CD4-positive, alpha-beta T cell (primary cell): ENCODE measurements at regions not wholly inside any gene's neighbourhood (a gene's known extent, or its start where the extent isn't known, plus 50 kb on each side); places are given as distances from the start of the nearest gene placed in this dataset.
"Not testable (repeated sequence)": the region's sequence is repeated elsewhere in the genome, so short reads cannot be mapped to it uniquely, and the experiment has no call there.

Experiments used
- ATAC-seq: fragments of 200-7000 bp; cut with Tn5 transposase; one replicate; pipeline ENCODE4 v1.10.0; 2022; ENCODE audit warnings: mild to moderate bottlenecking; ENCODE audit not compliant: poor library complexity
- CTCF ChIA-PET: fragments of 350-600 bp; sonication (Branson Sonifier 250); formaldehyde crosslinking; loops from one replicate; lab custom pipeline; 2021; ENCODE audit warnings: antibody characterized with exemption, inconsistent platforms; lab: Charles Lee
- POLR2A ChIA-PET: fragments of 350-600 bp; sonication (Branson Sonifier 250); formaldehyde crosslinking; loops from one replicate; lab custom pipeline; 2021; ENCODE audit warnings: antibody characterized with exemption, inconsistent platforms; lab: Charles Lee
- DNase-seq, 14 experiments: peaks; one replicate each; pipeline ENCODE4 v3.0.0-alpha.2; 2013 to 2020; ENCODE audit warnings: mixed read lengths in 2 of 14
- H3K27ac ChIP-seq, 2 donors: one replicate each; pipeline versions ENCODE4 v1.5.1 to v1.7.0; 2013; ENCODE audit warnings: low read length in 2 of 2, low read depth in 1 of 2, mild to moderate bottlenecking in 1 of 2
- H3K27me3 ChIP-seq, 2 experiments: 1 replicate in 1 of 2; 2 replicates in 1 of 2; pipeline versions ENCODE4 v1.6.1 to v1.7.0; 2013; ENCODE audit warnings: low read length in 2 of 2, control low read depth in 1 of 2, mild to moderate bottlenecking in 1 of 2, moderate library complexity in 1 of 2; ENCODE audit not compliant: insufficient read depth in 2 of 2, control insufficient read depth in 1 of 2
- H3K36me3 ChIP-seq: one replicate; pipeline ENCODE4 v1.6.1; 2013; ENCODE audit warnings: low read length, control low read depth; ENCODE audit not compliant: insufficient read depth
- H3K4me1 ChIP-seq: one replicate; pipeline ENCODE4 v1.6.1; 2013; ENCODE audit warnings: low read length, control low read depth; ENCODE audit not compliant: insufficient read depth
- H3K4me3 ChIP-seq: one replicate; pipeline ENCODE4 v1.5.1; 2013; ENCODE audit warnings: mild to moderate bottlenecking, low read length, moderate library complexity
- H3K9me3 ChIP-seq, 2 experiments: 1 replicate in 1 of 2; 2 replicates in 1 of 2; pipeline versions ENCODE4 v1.6.1 to v1.7.0; 2013; ENCODE audit warnings: low read length in 2 of 2, mild to moderate bottlenecking in 2 of 2, control low read depth in 1 of 2, moderate library complexity in 1 of 2; ENCODE audit not compliant: control insufficient read depth in 1 of 2, insufficient read depth in 1 of 2
- H3K27ac Mint-ChIP-seq: one replicate; pipeline ENCODE4 v1.8.0; 2020; ENCODE audit warnings: mixed read lengths
- H3K27me3 Mint-ChIP-seq: one replicate; pipeline ENCODE4 v1.8.0; 2021; ENCODE audit warnings: mixed read lengths
- H3K36me3 Mint-ChIP-seq: one replicate; pipeline ENCODE4 v1.8.0; 2021; ENCODE audit warnings: low read depth, mixed read lengths
- H3K4me1 Mint-ChIP-seq: one replicate; pipeline ENCODE4 v1.8.0; 2021; ENCODE audit warnings: low read depth, mixed read lengths
- H3K4me3 Mint-ChIP-seq: one replicate; pipeline ENCODE4 v1.8.0; 2020; ENCODE audit warnings: mild to moderate bottlenecking, mixed read lengths
- H3K9me3 Mint-ChIP-seq: one replicate; pipeline ENCODE4 v1.8.0; 2020; ENCODE audit warnings: mixed read lengths
- intact Hi-C, 2 experiments: fragments of 100-400 bp; cut with DNase I in 1 of 2; cut with micrococcal nuclease in 1 of 2; formaldehyde crosslinking; loops; one replicate each; pipeline versions ENCODE4 v1.15.1 to v1.9.0; 2023 to 2025; cut with DNase I, micrococcal nuclease

- not testable (repeated sequence) for H3K4me3 Mint-ChIP-seq
These were observed 293.7 kb upstream of the PLGLB1 start for GRCh38 chr2:87315183-87315902.

DNA sequence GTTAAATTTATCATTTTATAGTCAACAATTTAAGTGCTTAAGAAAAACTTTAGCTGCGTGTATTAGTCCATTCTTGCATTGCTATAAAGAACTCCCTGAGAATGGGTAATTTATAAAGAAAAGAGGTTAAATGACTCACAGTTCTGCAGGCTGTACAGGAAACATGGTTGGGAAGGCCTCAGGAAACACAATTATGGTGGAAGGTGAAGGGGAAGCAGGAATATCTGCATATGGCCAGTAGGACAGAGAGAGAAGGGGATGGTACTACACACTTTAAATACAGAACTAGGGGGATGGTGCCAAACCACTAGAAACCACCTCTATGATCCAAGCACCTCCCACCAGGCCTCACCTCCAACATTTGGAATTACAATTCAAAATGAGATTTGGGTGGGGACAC lies 295.5 kb upstream of the PLGLB1 start:
- H3K9me3 Mint-ChIP-seq, H3K36me3 Mint-ChIP-seq, ATAC-seq, H3K4me3 Mint-ChIP-seq, POLR2A ChIA-PET, H3K27ac Mint-ChIP-seq, H3K9me3 ChIP-seq, DNase-seq, H3K27ac ChIP-seq, H3K4me3 ChIP-seq, H3K36me3 ChIP-seq, H3K4me1 Mint-ChIP-seq, CTCF ChIA-PET, H3K27me3 ChIP-seq, intact Hi-C loops, H3K27me3 Mint-ChIP-seq, H3K4me1 ChIP-seq: not testable (repeated sequence)

More at GRCh38 chr2:87315183-87315902, 293.7 kb upstream of the PLGLB1 start:
- H3K4me1 ChIP-seq, CTCF ChIA-PET, H3K4me3 ChIP-seq, H3K27ac Mint-ChIP-seq, H3K9me3 Mint-ChIP-seq, H3K4me1 Mint-ChIP-seq, H3K27me3 ChIP-seq, intact Hi-C loops, H3K36me3 ChIP-seq, H3K27ac ChIP-seq, POLR2A ChIA-PET, H3K9me3 ChIP-seq, H3K36me3 Mint-ChIP-seq, ATAC-seq, H3K27me3 Mint-ChIP-seq: not testable (repeated sequence)
- peak in 1 of 14 experiments; percentile 2 for DNase-seq

- ATAC-seq, intact Hi-C loops, CTCF ChIA-PET, H3K36me3 Mint-ChIP-seq, H3K27me3 ChIP-seq, H3K9me3 ChIP-seq, H3K27ac Mint-ChIP-seq, H3K9me3 Mint-ChIP-seq, H3K4me1 ChIP-seq, H3K27ac ChIP-seq, H3K4me3 ChIP-seq, H3K4me1 Mint-ChIP-seq, H3K4me3 Mint-ChIP-seq, H3K36me3 ChIP-seq, H3K27me3 Mint-ChIP-seq, POLR2A ChIA-PET, DNase-seq: not testable (repeated sequence)
These were observed 297.3 kb upstream of the PLGLB1 start for GRCh38 chr2:87318814-87319491.

DNA sequence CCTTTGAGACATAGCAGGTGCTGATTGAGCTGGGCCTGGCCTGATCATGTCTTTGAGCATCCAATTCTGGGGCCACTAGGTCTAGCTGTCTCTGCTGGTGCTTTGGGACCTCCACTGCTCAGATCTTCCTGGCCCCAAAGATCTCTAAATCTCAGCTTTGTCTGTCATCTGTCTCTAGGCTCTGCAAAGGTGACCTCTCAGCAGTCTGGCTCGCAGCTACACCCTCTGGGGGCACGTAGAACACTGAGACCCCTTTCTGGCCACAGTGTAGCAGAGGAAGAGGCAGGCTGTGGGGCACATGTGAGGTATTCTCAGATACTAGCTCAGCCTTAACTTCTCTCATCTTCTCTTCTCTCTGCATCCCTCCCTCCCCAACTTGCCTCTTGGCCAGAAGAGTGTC lies 298.1 kb upstream of the PLGLB1 start:
- CTCF ChIA-PET, H3K27ac ChIP-seq, H3K4me3 ChIP-seq, H3K27ac Mint-ChIP-seq, H3K36me3 ChIP-seq, ATAC-seq, DNase-seq, H3K4me3 Mint-ChIP-seq, H3K4me1 Mint-ChIP-seq, H3K4me1 ChIP-seq, H3K36me3 Mint-ChIP-seq, H3K9me3 ChIP-seq, H3K27me3 ChIP-seq, intact Hi-C loops, H3K9me3 Mint-ChIP-seq, H3K27me3 Mint-ChIP-seq, POLR2A ChIA-PET: not testable (repeated sequence)

DNA sequence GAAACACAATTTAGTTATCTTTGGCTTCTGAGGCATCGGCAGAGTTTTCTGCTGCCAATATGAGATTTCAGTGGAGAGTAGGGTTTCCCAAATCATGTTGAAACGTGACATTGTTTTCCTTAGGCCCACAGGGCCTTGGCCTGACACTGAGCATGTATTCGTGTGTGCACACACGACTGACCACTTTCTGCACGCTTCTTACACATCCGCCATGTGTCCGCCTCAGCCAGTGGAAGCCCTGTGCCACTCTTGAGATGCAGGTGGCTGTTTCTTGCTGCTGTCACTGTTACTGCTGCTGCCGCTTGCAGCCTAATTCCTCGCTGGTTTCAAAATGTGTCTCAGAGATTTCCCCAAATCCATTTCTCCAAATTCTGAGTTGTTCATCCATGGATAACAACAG lies 299.6 kb upstream of the PLGLB1 start:
- H3K4me1 ChIP-seq, H3K27ac Mint-ChIP-seq, H3K27ac ChIP-seq, ATAC-seq, intact Hi-C loops, DNase-seq, H3K4me3 Mint-ChIP-seq, H3K36me3 ChIP-seq, H3K27me3 ChIP-seq, CTCF ChIA-PET, H3K9me3 ChIP-seq, POLR2A ChIA-PET, H3K4me1 Mint-ChIP-seq, H3K4me3 ChIP-seq, H3K27me3 Mint-ChIP-seq, H3K36me3 Mint-ChIP-seq, H3K9me3 Mint-ChIP-seq: not testable (repeated sequence)

DNA sequence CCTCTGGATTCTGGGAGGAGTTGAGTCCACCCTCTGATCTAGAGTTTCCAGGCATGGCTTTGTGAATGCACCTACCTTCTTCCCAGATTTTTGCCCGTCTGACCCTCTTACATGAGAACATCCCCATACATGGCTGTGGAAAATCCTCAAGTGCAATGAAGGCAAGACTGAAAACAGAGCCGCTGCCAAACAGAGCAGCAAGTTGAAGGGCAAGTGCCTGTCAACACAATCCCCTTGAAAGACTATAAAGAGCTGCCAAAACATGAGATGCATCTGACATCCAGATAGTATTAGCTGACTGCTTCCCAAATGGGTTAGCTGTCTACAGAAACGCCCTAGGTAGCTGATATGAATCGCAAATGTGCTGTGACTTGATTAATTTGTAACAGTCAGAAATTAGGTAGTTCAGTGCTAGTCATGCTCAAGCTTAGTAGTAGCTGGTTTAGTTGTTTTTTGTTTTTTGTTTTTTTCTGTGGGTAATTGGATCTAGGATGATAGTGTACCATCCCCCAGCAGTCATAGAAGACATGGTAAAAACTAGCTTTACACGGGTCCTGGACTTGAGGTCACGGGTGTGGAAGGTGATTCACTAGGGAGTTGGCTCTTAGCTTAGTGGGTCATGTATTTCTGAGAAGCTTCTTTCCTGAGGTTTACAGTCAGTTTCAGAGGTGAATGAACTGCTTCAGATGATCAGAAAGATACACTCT lies 302.8 kb upstream of the PLGLB1 start:
- H3K4me3 Mint-ChIP-seq = peak overlapping the region; percentile 36
- H3K36me3 ChIP-seq, DNase-seq, intact Hi-C loops, H3K27me3 Mint-ChIP-seq, H3K36me3 Mint-ChIP-seq, H3K9me3 Mint-ChIP-seq, H3K27me3 ChIP-seq, H3K4me1 Mint-ChIP-seq, H3K4me1 ChIP-seq, H3K9me3 ChIP-seq, H3K27ac Mint-ChIP-seq, H3K27ac ChIP-seq, H3K4me3 ChIP-seq, CTCF ChIA-PET, POLR2A ChIA-PET: not testable (repeated sequence)
- ATAC-seq = peak; percentile 60
